HUES6 (cell line): ENCODE measurements at regions not wholly inside any gene's neighbourhood (a gene's known extent, or its start where the extent isn't known, plus 50 kb on each side); places are given as distances from the start of the nearest gene placed in this dataset.

ENCODE experiments used
- H3K27ac ChIP-seq: 2 replicates; pipeline ENCODE4 v1.7.0; 2013; ENCODE audit warnings: low read depth, mild to moderate bottlenecking, low read length, inconsistent platforms
- H3K27me3 ChIP-seq: 2 replicates; pipeline ENCODE4 v1.6.1; 2013; ENCODE audit warnings: low read length; ENCODE audit not compliant: control insufficient read depth, insufficient read depth
- H3K36me3 ChIP-seq: 2 replicates; pipeline ENCODE4 v1.6.1; 2013; ENCODE audit warnings: low read length; ENCODE audit not compliant: control insufficient read depth, insufficient read depth
- H3K4me1 ChIP-seq: 2 replicates; pipeline ENCODE4 v1.6.1; 2013; ENCODE audit warnings: low read length; ENCODE audit not compliant: control insufficient read depth, insufficient read depth
- H3K4me3 ChIP-seq: 2 replicates; pipeline ENCODE4 v1.5.1; 2013; ENCODE audit warnings: low read depth, low read length
- H3K9ac ChIP-seq: one replicate; pipeline ENCODE4 v1.6.1; 2013; ENCODE audit warnings: mild to moderate bottlenecking, low read length
- H3K9me3 ChIP-seq: 2 replicates; pipeline ENCODE4 v1.6.1; 2013; ENCODE audit warnings: low read depth, low read length; ENCODE audit not compliant: control insufficient read depth, insufficient read depth

DNA sequence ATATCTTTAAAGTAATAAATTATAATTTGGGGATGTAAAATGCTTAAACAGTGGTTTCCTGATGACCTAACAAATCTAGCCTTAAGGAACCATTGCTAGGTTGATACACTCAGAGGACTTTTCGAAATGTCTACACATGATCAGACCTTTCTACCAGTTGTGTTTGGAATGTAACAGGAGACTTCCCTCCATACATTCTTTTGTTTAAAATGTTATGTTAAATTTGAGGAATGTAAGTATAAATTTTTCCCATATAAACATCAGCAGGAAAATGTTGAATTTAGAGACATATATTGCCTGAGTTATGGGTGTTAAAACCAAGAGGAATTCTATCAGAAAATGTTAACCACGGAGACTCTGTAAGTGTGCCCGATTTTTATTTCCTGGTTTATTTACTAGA, 190.6 kb upstream of the SPRY1 start:
- Histone ChIP-seq H3K4me3 (no peak overlapping the region), H3K27ac (no peak overlapping the region), H3K9ac (no peak overlapping the region), H3K36me3 (no peaks in the 10 kb centered on the region), H3K4me1 (no peaks in the 10 kb centered on the region), H3K27me3 (no peaks in the 10 kb centered on the region), H3K9me3 (no peaks in the 10 kb centered on the region)

DNA sequence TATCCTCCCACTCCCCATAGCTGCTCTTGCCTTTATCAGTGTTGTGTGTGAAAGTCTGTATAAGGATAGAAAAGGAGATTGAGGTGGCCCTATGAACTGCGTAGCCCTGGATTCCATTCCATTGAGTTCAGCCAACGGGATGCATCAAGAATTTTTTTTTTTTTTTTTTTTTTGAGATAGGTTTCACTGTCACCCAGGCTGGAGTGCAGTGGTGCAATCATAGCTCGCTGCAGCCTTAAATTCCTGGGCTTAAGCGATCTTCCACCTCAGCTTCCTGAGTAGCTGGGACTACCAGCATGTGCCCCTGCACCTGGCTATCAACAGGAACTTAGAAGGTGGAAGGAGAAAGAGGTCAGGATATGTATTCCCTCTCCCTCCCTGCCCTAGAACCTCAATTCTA, 187.2 kb upstream of the SPRY1 start:
- no peaks in the 10 kb centered on the region for H3K27me3 ChIP-seq
- no peaks in the 10 kb centered on the region for H3K4me1 ChIP-seq
- H3K36me3 ChIP-seq, result no peaks in the 10 kb centered on the region
- H3K9ac ChIP-seq, result no peak overlapping the region
- H3K9me3 ChIP-seq, result no peaks in the 10 kb centered on the region
- no peak overlapping the region for H3K27ac ChIP-seq
- H3K4me3 ChIP-seq, result no peak overlapping the region

DNA sequence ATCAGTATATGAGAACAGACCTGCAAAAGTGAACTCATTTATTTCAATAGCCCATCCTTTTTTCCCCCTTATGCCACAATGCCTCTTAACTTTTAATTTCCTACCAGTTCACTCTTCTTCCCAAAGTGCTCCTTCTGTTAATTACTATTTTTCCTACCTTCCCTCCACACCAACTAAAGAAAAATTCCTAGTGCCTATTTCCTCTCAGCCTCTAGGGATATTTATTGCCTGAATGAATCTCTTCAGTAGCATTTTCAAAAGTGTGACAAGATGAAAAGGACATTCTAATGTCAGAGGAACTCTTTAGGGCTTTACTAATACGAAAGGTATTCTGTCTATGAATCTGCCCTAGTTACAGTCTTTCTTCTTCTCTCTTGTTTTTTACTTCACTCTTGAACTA, 181.1 kb upstream of the SPRY1 start:
- H3K27me3 ChIP-seq, result no peaks in the 10 kb centered on the region
- H3K9me3 ChIP-seq, result no peaks in the 10 kb centered on the region
- no peak overlapping the region for H3K27ac ChIP-seq
- no peaks in the 10 kb centered on the region for H3K36me3 ChIP-seq
- no peak overlapping the region for H3K9ac ChIP-seq
- no peak overlapping the region for H3K4me3 ChIP-seq
- H3K4me1 ChIP-seq, result no peaks in the 10 kb centered on the region

DNA sequence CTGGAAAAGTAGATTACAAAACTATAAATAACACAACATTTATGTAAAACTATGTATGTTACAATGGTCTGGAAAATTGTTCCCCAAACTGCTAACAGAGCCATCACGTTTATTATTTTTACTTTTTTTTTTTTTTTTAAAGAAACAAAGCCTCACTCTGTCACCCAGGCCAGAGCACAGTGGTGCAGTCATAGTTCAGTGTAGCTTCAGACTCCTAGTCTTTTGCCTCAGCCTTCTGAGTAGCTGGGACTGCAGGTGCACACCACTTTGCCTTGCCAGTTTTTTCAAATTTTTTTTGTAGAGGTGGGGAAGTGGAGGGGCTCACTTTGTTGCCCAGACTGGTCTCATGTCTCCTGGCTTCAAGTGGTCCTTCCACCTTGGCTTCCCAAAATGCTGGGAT, 180.1 kb upstream of the SPRY1 start:
- Histone ChIP-seq H3K36me3 (no peaks in the 10 kb centered on the region), H3K27ac (no peak overlapping the region), H3K4me1 (no peaks in the 10 kb centered on the region), H3K27me3 (no peaks in the 10 kb centered on the region), H3K9me3 (no peaks in the 10 kb centered on the region), H3K9ac (no peak overlapping the region), H3K4me3 (no peak overlapping the region)

DNA sequence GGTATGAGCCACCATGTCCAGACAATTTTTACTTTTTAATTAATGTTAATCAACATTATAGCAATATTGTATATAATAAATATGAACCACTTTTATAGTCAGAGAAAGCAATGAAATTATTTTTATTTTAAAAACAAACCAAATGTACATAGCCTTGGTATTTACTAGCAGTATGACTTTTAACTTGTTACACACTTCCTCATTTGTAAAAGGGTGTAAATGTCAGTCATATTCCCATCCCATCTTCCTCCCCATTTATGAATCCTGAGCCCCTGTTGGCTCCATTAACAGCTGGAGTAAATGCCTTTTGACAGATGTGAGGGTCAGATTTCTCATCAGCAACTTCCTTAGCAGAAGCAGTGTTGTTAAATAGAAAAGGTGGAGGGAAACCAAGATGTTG, 179.6 kb upstream of the SPRY1 start:
- H3K9me3 ChIP-seq, result no peaks in the 10 kb centered on the region
- H3K4me1 ChIP-seq, result no peaks in the 10 kb centered on the region
- no peak overlapping the region for H3K4me3 ChIP-seq
- no peaks in the 10 kb centered on the region for H3K36me3 ChIP-seq
- H3K27ac ChIP-seq, result no peak overlapping the region
- no peaks in the 10 kb centered on the region for H3K27me3 ChIP-seq
- no peak overlapping the region for H3K9ac ChIP-seq

DNA sequence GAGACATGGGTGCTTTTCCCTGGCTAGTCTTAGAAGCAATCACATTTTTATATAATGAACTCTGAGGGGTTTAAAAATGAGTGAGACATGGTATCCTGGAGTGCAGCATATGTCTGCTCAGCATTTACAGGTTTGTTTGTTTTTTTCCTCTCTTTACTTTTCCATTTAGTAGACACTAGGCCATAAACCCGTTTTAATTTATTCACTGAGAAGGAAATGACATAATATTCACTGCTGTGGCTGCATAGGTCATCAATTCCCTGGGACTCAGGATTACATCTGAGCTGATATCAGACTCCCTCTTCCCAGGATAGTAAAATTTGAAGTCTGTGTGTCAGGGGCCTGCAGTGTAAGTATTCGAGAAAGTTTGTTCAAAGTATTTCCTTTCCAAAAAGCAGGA, 178.9 kb upstream of the SPRY1 start:
- Histone ChIP-seq H3K27ac (no peak overlapping the region), H3K27me3 (no peaks in the 10 kb centered on the region), H3K9ac (no peak overlapping the region), H3K4me1 (no peaks in the 10 kb centered on the region), H3K4me3 (no peak overlapping the region), H3K36me3 (no peaks in the 10 kb centered on the region), H3K9me3 (no peaks in the 10 kb centered on the region)

DNA sequence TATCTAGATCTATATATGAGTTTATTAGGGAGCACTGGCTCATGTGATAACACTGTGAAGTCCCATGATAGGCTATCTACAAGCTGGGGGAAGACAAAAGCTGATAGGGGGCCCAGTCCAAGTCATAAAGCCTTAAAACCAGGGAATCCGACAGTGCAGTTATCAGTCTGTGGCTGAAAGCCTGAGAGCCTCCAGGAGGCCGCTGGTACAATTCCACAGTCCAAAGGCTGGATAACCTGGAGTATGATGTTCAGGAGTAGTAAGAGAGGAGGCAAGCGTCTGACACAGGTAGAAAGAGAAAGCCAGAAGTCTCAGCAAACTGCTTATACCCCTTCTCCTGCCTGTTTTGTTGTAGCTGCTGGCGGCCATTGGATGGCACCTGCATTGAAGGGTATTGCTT, 177.6 kb upstream of the SPRY1 start:
- no peaks in the 10 kb centered on the region for H3K27me3 ChIP-seq
- no peaks in the 10 kb centered on the region for H3K9me3 ChIP-seq
- H3K4me3 ChIP-seq, result no peak overlapping the region
- H3K36me3 ChIP-seq, result no peaks in the 10 kb centered on the region
- no peak overlapping the region for H3K9ac ChIP-seq
- H3K27ac ChIP-seq, result no peak overlapping the region
- no peaks in the 10 kb centered on the region for H3K4me1 ChIP-seq

DNA sequence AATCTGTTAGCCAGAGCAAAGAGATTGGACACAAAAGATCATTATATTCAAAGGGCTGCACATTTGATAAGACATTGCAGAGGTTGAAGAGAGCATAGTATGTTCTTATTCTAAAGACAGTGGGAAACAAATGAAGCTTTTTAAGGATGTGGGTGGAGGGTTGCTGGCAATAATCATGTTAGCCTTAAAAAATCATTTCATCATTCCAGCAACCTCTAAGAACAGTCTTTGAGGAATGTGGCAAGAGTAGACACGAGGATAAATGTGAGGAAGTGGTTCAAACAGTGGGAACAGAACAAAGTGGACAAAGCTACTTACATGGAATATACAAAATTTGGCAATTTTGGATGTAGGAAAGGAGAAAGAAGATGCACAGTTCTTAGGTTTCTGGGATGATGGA, 167.3 kb upstream of the SPRY1 start:
- no peaks in the 10 kb centered on the region for H3K36me3 ChIP-seq
- H3K4me1 ChIP-seq, result peaks cover 23% of the 10 kb centered on the region
- no peaks in the 10 kb centered on the region for H3K9me3 ChIP-seq
- H3K27me3 ChIP-seq, result no peaks in the 10 kb centered on the region
- no peak overlapping the region for H3K4me3 ChIP-seq
- no peak overlapping the region for H3K27ac ChIP-seq
- H3K9ac ChIP-seq, result no peak overlapping the region

DNA sequence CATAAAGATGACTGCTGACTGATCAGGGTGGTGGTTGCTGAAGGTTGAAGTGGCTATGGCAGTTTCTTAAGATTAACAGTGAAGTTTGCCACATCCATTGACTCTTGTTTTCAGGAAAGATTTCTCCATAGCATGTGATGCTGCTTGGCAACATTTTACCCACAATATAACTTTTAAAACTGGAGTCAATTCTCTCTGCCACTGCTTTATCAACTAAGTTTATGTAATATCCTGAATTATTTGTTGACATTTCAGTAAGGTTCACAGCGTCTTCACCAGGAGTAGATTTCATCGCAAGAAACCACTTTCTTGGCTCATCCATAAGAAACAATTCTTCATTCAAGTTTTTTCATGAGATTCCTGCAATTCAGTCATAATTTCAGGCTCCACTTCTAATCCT, 166.5 kb upstream of the SPRY1 start:
- H3K4me1 ChIP-seq, result peaks cover 23% of the 10 kb centered on the region

DNA sequence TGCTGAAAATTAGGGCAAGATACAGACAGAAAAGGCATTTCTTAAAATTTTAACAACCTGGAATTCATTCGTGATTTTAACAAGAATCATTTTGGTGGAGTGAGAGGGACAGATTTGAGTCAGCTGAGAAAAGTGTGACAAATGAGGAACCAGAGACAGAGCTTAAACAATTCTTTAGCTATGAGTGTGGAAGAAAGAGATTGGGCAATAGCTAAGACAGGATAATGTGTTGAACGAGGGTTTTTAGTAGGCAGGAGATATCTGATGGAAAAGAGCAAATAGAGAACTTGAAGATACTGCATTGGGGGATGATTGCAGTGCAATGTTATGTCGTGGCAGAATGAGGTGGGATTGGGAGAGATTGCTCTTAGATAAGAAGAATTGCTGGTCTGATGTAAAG, 164.2 kb upstream of the SPRY1 start:
- Histone ChIP-seq H3K27ac (no peak overlapping the region), H3K9me3 (no peaks in the 10 kb centered on the region), H3K36me3 (no peaks in the 10 kb centered on the region), H3K27me3 (no peaks in the 10 kb centered on the region), H3K9ac (no peak overlapping the region), H3K4me3 (no peak overlapping the region), H3K4me1 (peaks cover 23% of the 10 kb centered on the region)

More for the DNA sequence above, 166.5 kb upstream of the SPRY1 start:
- no peak overlapping the region for H3K27ac ChIP-seq
- no peaks in the 10 kb centered on the region for H3K9me3 ChIP-seq
- no peaks in the 10 kb centered on the region for H3K27me3 ChIP-seq
- H3K9ac ChIP-seq, result no peak overlapping the region
- H3K36me3 ChIP-seq, result no peaks in the 10 kb centered on the region
- H3K4me3 ChIP-seq, result no peak overlapping the region

DNA sequence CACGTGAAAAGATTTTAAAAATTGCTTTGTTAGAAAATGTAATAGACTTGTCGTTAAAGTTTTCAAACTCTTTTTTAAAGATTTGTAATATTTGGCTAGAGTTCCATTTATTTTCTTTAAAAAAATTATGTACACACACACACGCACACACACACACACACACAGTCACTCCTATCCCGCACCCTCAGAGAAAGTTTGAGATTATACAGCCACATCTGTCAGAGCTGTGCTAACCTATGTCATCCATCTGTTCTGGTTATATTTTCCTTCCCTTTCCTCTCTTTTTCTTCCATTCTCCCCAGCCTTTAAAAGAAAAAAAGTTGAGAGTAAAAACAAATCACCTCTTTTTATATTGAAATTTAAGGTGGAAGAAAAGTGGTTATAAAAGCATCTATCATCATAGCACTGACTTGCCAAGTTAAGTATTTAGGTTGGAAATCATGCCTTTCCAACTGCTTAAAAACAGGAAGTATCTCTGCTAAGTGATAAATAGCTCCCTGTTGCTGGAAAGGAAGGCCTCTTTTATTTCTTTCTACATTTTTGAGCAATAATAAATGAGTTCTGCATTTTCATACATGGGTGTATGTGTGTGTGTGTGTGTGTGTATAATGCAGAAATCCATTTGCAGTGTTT, 163.3 kb upstream of the SPRY1 start:
- H3K4me1 ChIP-seq, result peaks cover 30% of the 10 kb centered on the region
- H3K9me3 ChIP-seq, result no peaks in the 10 kb centered on the region
- no peaks in the 10 kb centered on the region for H3K36me3 ChIP-seq
- no peak overlapping the region for H3K27ac ChIP-seq
- H3K4me3 ChIP-seq, result no peak overlapping the region
- H3K27me3 ChIP-seq, result no peaks in the 10 kb centered on the region
- no peak overlapping the region for H3K9ac ChIP-seq

DNA sequence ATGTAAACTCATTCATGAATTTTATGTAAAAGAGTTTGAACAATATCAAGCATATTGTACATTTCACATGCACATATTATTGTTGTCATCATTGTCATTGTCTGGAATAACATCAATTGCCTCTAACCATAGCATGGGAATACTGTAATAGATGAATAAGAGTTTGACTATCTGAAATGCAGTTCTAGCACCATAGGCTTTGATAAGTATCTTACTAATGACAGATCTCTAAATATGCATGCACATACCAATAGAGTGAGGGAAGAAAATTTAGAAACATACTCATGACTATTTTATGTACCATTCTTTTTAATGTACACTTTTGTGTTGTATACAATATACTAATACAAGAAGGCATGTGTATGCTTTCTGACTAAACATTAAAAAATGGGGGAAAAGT, 161.6 kb upstream of the SPRY1 start:
- H3K4me3 ChIP-seq, result no peak overlapping the region
- no peaks in the 10 kb centered on the region for H3K36me3 ChIP-seq
- no peaks in the 10 kb centered on the region for H3K27me3 ChIP-seq
- no peak overlapping the region for H3K9ac ChIP-seq
- no peak overlapping the region for H3K27ac ChIP-seq
- no peaks in the 10 kb centered on the region for H3K9me3 ChIP-seq
- peaks cover 30% of the 10 kb centered on the region for H3K4me1 ChIP-seq
